ENCODE measurements at regions not wholly inside any gene's neighbourhood (a gene's known extent, or its start where the extent isn't known, plus 50 kb on each side); places are given as distances from the start of the nearest gene placed in this dataset.
"Not testable (repeated sequence)": the region's sequence is repeated elsewhere in the genome, so short reads cannot be mapped to it uniquely, and the experiment has no call there.

DNA sequence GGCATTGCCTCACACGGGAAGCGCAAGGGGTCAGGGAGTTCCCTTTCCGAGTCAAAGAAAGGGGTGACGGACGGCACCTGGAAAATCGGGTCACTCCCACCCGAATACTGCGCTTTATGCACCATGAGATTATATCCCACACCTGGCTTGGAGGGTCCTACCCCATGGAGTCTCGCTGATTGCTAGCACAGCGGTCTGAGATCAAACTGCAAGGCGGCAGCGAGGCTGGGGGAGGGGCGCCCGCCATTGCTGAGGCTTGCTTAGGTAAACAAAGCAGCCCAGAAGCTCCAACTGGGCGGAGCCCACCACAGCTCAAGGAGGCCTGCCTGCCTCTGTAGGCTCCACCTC, 145.1 kb upstream of the BCL6 start:
- FAIRE-seq; DNase-seq (ENCODE audit: insufficient read length, low spot score): not testable (repeated sequence)

DNA sequence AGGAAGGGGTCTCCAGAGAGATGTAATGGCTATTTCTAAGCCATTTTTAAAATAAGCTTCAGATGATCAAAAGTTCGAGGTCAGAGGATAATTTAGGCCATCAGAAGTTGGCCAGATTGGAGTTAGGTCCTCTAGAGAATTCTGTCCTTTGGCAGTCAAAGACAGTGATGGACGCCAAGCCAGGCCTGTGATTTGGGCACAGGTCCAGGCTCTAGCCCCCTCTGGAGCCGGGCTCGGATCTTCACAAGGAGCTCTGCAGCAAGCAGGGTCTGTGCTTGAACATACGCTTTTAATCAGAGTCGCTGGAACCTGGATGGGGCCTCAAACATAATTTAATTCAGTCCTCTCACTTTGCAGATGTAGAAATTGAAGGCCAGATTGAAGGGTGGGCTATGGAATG, 151.4 kb upstream of the BCL6 start:
- FAIRE-seq (no peak), DNase-seq (ENCODE audit: insufficient read length, low spot score) (no peak)

DNA sequence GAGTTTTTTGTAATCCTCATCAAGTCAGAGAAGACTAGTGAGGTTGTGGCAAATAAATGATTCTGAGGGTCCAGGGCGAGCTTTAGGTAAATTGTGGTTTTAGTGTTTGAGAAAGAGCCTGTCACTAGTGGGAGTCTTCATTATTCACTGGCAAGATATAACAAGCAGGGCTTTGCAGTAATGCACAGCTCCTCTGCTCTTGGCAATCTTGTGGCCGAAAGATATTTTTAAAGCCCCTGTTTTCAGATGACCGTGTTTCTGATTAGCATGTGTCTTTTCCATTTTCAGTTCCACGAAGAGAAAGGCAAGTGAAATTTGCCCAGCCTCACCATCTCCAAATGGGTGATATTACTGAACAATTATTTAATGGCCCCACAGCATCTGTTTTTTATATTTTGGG, 154.0 kb upstream of the BCL6 start:
- FAIRE-seq = no peak
- no peak for DNase-seq (ENCODE audit: insufficient read length, low spot score)

DNA sequence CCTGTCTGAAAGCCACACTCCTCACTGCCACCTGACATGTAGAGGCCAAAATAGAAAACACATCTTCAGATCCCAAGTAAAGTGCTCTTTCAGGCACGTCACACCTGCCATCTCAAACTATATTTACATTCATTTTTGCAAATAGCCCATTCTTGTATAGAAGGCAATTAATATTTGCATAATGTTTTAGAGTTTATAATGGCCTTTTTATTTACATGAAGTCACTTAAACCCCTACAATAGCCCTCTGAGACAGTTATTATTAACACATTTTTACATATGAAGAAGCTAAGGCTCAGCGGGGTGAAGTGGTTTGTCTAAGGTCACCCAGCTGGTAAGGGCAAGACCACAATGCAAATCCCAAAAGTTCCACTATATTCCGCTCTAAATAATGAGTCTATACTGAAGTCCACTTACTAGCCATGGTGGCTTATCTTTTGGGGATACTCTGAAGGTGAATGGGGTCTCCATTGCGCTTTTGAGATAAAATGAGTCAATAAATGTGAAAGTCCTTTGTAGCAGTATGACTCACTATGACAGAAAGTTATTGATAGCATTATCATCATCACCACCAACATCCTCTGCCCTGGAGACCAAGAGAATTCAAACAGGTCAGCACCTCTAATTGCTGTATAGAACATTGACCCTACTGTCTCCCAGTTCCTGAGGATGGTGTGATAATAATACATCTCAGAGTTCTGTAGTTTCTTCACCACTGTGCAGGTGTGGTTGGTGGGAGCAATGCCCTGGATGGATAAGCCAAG, 155.9 kb upstream of the BCL6 start:
- no peak for FAIRE-seq
- no peak for DNase-seq (ENCODE audit: insufficient read length, low spot score)

DNA sequence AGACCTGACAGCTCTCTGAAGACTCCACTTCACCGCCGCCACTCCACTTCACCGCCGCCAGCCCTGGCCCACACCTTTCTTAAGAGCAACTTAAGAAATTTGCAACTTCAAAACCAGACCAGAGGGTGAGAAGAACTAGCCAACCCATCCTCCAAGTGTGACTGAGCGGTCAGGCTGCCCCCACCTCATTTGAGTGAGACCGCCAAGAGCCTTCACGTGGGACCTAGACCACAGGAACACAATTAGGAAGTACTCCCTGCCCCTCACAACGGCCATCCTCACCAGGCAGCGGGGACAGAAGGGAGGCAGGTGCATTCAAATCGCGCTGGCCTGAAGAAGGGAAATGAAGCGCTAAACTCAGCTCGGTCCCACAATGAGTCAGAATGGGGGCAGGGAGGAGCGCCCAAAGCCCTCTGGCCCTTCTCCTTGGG, 156.8 kb upstream of the BCL6 start:
- no peak for FAIRE-seq
- DNase-seq (ENCODE audit: insufficient read length, low spot score) = no peak

DNA sequence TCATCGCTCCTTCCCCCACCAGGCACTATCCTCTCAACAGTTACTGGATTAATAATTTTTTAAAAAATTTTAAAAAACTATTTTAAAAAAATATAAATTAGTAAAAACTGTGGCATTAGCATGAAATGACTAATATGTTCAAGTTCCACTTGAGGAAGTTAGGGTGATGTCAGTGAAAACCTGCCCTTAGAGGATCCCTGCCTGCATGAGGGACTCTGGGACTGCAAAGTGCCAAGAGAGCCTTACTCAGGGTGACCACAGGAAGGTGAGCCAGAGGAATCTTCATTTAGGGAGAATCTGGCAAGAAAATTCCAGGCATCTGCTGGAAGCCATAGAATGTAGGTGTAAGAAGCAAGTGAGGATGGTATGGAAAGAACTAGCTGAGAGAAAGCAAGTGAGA, 157.7 kb upstream of the BCL6 start:
- DNase-seq (ENCODE audit: insufficient read length, low spot score) (no peak), FAIRE-seq (no peak)

DNA sequence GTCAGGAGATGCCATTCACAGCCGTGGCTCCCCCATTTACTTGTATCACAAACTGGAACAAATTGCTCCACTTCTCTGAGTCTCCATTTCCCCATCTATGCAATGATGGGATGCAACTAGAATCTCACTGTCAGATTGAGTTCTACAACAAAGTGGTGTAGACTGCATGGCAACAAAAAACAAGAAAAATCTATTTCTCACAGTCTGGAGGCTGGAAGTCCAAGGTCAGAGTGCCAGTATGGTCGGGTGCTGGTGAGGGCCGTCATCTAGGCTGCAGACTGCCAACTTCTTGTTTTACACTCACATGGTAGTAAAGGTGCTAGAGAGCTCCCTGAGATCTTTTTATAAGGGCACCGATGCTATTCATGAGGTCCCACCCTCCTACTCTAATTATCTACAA, 158.4 kb upstream of the BCL6 start:
- no peak for DNase-seq (ENCODE audit: insufficient read length, low spot score)
- no peak for FAIRE-seq

DNA sequence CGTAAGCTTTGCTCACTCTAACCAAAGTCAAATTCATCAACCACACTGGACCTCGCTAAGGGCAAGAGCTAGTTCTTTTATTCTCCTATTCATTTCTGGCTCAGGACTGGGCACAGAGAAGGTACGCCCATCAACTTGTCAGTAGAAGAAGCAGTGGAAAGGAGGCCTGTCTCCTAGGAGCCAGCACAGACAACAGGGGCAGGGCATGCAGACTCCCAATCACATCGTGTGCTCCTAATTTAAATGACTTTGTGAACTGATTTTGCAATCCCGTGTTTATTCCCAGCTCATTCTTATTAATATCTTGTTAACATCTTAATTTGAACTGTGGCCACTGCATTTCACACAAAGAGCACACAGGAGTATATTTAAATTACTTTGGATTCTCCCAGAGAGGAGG, 161.1 kb upstream of the BCL6 start:
- FAIRE-seq (no peak), DNase-seq (ENCODE audit: insufficient read length, low spot score) (no peak)

DNA sequence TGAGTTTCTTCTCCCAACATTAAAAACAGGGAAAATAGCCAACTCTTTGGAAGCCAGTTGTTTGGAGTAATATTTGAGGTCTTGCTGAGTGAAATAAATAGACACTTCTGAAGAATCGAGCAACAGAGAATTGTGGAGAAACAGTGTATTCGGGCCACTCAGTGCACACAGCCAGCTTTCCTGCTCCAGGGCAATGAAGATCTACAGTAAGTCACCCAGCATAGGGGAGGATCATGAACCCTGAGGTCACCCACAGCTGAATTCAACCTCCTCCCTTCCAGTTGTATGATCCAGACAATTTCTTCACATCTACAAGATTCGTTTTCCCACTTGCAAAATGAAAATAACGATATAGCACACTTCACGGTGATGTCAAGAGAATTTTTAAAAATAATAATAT, 161.7 kb upstream of the BCL6 start:
- no peak for DNase-seq (ENCODE audit: insufficient read length, low spot score)
- no peak for FAIRE-seq

DNA sequence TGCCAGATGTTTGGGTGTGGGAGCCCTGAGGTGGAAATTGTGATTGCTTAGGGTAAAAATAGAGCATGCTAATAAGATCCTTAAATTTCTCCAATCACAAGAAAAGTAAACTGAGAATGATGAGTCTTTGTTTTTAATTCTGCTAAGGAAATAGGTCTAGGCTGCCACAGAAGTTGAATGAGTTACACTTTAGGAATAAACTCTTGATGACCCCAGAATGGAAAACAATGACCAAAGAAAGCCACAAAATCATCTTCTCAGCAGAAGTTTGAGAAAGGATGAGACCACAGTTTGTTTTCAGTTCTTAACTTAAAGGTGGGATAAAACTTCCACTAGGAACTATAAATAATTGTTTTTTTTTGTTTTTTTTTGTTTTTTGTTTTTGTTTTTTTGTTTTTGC, 164.6 kb upstream of the BCL6 start:
- FAIRE-seq (no peak), DNase-seq (ENCODE audit: insufficient read length, low spot score) (no peak)

DNA sequence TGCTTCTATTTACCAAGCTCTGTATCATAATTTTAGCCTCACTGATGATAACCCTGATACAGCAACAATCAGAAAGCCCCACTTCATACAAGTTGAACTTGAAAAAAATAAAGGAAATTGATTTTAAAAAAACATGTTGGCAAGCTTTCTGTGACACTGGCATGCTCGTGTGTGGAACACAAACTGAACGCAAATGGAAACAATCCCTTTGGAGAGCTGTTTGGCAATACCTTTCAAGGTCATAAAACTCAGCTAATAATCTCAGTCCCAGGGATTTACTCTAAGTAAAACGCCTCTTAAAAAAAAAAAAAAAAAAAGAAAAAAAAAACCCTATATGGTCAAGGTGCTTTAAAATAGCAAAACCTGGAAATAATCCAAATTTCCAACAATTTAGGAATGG, 166.7 kb upstream of the BCL6 start:
- DNase-seq (ENCODE audit: insufficient read length, low spot score) (no peak), FAIRE-seq (no peak)

DNA sequence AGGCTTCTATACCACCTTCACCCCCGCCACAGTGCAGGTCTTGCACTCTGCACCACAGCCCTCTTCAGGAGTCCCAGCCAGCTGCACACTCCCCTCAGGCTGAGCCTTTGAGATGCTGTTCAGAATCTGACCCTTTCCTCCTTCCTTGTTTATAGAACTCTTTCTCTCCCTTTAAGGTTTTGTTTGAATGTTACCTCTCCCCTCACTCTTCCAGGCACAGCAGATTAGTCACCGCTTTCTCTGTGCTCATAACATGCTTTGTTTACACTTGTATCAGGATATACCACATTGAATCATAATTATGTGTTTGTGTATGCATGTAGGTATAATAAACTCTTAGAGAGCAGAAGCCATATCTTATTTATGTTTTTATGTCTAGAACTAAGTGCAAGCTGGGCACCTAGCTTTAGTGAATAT, 168.4 kb upstream of the BCL6 start:
- FAIRE-seq = no peak
- no peak for DNase-seq (ENCODE audit: insufficient read length, low spot score)

DNA sequence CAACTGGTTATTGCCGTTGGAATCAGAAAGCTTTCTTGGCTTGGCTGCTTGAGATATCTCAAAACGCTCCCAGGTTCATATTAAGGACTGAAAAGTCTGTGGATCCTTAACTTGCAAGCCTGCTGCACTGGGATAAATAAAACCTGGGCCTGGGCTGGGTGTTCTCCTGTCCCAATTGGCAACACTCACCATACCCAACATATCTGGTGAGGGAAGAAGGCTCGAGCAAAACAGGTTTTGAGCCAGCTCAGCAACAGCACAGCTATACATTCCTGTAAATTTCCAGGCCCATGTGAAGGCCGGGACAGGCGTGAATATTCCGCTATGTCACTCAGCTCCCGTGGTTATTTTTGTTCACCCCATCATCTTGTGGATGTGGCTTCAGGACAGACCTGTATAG, 169.0 kb upstream of the BCL6 start:
- DNase-seq (ENCODE audit: insufficient read length, low spot score) (no peak), FAIRE-seq (no peak)

DNA sequence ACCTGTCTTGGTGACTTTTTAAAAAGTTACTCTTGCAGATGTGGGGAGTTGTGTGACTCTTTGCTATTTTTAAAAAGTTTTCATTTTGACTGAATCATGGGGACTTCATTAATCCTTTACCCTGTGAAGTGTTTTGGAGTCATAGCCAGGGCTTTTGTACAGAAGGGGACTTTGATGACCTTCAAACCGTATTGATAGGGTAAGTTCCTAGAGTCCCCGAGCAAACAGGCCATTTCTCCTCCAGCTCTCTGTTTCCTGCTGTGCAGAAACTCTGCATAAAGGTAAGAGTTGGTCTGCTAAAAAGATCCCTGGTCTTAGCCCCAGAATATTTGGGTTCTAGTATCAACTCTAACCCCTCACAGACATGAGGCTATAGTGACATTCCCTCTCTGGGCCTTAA, 170.8 kb upstream of the BCL6 start:
- no peak for FAIRE-seq
- DNase-seq (ENCODE audit: insufficient read length, low spot score) = no peak

DNA sequence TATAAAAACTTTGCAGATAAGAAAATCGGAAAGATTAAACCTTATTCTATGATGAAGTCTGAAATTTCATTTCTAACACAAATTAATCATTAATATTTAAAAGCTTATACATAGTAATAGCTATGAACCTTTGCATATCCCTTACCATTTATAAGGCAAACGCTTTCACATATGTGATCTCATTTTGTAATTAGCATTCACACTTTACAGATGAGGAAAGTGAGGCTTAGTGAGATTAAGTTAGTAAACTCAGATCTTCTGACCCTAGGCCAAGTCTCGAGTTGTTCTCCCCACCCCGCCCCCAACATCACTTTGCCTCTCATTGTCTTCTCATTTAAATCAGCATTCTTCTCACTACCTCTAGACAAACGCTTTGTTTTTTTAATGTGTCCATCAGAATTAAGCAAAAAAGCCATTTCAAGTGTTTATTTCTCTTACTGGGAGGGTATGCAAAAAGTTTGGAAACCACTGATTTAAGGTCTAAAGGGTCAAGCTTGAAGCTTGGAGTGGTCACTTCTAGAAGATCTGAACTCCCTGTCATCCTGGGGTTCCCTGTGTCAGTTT, 172.9 kb upstream of the BCL6 start:
- DNase-seq (ENCODE audit: insufficient read length, low spot score) = no peak
- no peak for FAIRE-seq

DNA sequence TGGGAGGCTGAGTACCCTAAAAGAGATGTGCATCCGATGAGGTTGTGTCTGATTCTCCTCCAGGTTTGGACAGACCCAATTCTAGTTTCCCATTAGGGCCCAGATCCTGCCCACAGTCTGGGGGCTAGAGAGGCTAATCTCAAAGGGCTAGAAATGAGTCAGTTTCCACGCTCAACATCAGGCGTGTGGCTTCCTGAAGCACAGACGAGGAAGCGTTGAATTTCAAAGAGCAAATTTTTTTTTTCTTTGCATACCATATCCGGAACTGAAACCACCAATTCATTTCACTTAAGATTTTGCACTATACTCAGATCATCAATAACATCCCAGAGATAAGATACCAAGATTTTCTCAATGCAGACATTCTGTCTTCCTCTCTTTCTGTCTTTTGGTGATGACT, 173.8 kb upstream of the BCL6 start:
- FAIRE-seq (peak; percentile 82), DNase-seq (ENCODE audit: insufficient read length, low spot score) (peak; percentile 25)

DNA sequence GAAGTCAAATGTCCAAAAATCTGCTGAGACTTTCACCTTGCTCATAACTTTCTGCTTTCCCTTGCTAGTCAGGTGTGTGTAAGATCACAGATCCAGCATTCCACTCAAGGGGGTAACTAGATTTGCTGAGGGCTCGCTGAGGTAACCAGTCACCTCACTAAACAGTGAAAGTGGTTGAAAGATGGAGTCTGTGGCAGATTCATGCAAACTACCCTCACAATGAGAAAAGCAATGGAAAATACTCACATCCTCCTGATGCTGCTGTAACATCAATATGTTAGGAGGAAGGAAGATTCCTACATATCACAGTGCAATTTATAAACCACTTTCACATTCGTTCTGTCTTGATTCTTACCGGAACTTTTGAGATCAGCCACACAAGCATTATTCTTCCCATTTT, 174.3 kb upstream of the BCL6 start:
- DNase-seq (ENCODE audit: insufficient read length, low spot score) (no peak), FAIRE-seq (peak; percentile 78)

DNA sequence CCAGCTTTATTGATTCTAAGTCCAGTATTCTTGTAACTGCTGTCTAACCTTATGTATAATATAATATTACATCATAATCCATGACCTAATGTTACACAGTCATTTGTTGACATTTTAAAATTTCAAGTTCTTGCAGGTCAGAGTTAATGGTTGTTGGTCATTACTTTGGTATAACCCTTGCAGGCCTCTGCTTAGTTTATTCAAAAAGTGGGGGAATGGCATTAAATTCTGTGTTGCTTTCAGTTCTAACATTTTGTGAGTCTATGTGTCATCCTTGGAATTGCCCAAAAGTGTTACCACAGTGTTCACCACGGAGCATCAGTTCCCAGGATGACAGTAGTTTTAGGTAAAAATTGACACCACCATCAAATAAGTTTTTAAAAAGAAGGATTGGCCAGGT, 174.8 kb upstream of the BCL6 start:
- no peak for FAIRE-seq

DNA sequence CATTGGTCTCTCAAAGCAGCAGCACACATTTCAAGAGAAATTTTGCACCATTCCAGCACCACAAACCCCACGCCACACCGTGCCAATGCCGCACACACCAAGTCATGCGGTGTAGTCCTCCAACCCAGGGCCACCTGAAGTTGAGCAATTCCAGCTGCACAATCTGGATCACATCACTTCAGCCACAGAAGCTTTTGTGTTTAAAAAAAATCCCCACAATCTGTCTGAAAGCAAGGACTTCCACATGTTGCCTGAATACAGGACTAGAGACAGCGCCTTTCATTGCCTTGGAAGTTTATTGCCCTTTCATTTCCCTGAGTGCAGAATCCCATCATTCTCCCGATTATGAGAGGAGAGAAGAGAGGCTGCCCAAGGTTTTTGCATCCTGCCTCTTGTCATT, 175.6 kb upstream of the BCL6 start:
- DNase-seq (ENCODE audit: insufficient read length, low spot score) (no peak), FAIRE-seq (no peak)

More for the DNA sequence above, 174.8 kb upstream of the BCL6 start:
- no peak for DNase-seq (ENCODE audit: insufficient read length, low spot score)

DNA sequence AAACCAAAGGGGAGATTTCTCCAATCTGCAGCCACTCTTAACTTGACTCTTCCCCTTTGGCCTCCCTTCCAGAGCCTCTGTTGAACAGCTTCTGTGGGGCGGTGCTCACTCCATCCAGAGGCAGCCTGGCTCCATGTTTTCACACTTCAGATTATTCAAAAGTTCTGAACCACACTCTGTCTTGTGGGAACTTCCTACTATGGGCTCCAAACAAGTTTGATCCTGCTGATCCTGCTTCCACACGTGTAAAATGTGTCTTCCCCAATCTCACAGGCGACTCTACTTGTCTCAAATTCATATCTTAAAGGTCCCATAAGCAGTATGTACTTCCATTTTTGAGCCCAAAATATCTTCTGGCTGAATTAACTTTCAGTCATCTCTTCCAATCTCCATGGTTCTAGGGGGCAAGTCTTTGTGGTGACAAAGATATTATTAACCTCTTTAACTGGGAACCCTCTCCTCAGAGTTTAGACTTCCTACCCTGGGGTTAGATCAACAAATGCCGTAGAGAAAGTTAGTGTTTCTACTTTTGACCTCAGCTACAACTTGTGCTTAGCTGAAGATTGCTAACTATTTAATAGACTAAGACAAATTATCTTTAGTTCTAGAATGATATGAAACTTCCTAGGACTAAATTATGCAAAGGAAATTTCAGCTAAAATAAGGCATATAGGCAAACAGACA, 176.3 kb upstream of the BCL6 start:
- no peak for FAIRE-seq
- no peak for DNase-seq (ENCODE audit: insufficient read length, low spot score)

DNA sequence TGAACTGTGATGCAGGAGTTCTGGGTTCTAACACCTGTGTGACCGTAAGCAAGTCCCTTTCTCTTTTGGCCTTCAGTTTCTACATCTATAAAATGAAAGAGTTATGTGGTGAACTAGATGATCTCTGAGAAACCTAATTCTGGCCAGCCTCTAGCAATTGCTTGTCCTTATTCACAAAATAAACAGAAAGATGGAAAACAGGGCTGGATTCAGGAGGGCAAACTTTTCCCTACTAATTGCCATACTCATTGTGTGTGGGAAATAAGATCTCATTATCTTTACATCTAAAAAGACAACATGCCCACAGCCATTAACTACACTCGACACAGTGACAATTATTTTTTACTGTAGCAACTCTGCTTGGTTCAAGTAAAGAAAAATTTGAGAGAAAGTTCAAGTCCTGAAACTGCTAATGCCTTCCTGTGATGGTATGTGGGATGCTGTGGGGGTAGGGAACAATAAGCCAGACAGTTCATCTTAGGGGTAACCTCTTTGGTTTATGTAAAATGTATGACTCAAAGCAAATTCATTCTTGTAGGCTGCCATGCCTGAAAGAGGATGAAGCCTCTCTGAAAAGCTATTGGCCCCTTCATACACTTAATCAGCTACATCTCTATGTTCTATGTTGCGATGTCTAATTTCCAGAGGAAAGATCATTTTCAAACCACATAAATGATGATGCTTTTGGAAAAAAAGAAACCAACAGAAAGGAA, 177.6 kb upstream of the BCL6 start:
- no peak for DNase-seq (ENCODE audit: insufficient read length, low spot score)
- no peak for FAIRE-seq

DNA sequence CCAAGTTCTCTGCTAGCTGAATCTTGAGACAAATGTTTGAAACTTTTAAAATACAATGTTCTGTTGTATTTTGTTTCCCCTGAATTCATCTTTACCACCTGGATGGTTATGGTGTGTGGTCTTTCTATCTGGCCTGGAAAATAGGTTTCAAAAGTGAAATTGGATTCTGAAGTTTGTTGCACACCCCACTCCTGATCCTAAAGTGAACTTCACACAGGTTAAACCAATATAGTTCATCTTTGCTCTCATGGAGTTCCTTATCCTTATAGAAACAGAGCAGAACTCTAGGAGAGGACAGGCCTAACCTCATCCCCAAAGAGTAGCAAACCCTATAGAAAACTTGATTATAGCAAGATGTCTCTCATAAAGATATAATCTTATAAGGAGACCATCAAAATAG, 179.4 kb upstream of the BCL6 start:
- no peak for FAIRE-seq

More for the DNA sequence above, 179.4 kb upstream of the BCL6 start:
- DNase-seq (ENCODE audit: insufficient read length, low spot score) = no peak

All from GM19239 (cell line).